NAMALWA (cell line): ENCODE measurements at regions not wholly inside any gene's neighbourhood (a gene's known extent, or its start where the extent isn't known, plus 50 kb on each side); places are given as distances from the start of the nearest gene placed in this dataset.

Experiments used
- DNase-seq: peaks from one replicate; pipeline ENCODE4 v3.0.0-alpha.2; 2015; ENCODE audit warnings: low spot score

GRCh38 chr17:72578817-72579470, 458.1 kb downstream of the SOX9 start:
- no peak for DNase-seq

DNA sequence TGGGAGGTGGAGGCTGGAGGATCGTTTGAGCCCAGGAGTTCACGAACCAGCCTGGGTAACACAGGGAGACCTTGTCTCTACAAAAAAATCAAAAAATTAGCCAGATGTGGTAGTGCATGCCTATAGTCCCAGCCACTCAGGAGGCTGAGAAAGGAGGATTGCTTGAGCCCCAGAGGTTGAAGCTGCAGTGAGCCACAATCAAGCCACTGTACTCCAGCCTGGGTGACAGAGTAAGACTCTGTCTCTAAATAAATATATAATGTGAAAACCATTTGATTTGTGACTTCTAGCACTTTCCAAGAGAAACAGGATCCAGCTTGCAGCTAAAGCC, 459.1 kb downstream of the SOX9 start:
- no peak for DNase-seq

DNA sequence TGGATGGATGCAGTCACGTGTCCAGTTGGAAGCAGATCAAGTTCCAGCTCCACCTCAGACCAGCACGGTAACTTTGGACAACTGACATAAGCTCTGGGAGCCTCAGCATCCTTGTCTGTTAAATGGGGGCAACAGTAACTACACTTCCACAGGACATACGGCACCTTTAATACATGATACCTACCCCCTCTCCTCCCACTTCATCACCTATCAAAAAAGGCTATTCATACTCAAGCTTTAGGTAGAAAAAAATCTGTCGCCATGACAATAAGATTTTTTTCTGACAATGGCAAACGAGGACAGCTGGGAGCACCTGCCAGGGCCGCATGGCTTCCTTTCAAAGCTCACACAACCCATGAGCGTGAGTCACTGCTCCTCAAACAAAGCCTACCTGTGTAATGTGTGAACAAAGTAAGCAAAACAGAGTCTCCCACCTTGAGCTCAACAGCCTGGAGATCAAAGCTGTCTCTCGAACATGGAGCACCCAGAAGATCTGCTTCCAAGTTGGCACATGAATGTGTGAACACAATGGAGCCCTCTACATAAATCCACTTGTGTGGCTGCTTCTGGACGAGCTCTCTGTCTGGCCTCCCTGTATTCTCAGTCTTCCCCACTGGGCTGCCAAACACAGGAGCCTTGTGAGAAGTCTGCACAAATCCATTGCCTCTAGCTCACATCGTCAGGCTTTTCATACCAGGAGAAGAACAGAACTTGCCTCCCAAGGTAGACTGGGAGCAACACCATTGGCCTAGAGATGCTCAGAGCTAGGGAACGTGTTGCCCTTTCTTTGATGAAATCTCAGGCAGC, 459.7 kb downstream of the SOX9 start:
- no peak for DNase-seq

DNA sequence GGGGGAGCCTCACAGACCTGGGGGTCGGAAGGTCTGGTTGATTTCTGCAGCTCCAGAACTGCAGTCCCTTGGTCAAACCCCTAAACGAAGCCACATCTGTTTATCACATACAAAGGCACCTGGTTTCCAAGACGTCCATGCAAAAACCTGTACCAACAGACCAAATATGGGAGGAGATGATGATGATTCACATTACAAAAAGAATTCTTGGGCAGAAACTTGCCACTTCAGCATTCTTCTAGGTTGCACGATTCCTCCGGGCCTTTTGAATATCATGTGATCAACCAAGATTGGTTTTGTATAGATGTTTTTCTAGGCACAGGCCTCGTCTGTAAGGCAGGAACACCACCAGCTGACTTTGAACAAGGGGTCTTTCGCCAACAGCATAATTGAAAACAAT, 466.3 kb downstream of the SOX9 start:
- no peak for DNase-seq

DNA sequence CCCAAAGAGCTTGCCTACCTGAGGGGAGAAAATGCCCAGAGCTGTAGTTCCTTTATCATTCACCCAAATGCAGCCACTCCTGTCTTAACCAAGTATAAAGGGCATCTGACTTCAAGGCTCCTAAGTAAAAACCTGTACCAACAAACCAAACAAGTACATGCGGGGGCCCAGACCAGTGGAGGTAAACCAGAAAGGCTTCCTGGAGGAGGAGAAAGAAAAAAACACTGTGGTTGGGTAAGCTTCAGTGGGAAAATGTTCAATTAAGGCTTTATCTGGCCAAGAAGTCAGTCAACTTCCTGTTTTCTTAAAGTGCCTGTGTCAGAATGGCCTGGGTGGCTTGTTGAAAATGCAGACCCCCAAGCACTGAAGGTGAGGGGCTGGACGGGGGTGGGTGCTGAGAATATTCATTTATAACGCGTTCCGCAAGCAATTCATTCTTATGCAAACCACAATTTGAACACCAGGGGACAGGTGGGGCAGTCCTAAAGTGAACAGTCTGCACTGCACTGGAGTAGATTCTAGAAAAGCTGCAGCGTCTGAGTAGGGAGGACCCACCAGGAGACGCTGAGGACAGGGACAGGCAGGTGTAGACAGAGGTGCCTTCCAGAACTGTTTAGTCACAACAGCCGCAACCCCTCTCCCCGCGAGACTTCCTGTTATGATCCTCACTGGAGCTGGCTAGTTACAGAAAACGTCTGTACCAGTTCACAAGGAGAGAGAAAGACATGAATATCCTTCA, 467.1 kb downstream of the SOX9 start:
- no peak for DNase-seq

GRCh38 chr17:72588561-72588960, 467.7 kb downstream of the SOX9 start:
- no peak for DNase-seq

- DNase-seq, result no peak
Measured at GRCh38 chr17:72588961-72589360, 468.1 kb downstream of the SOX9 start.

GRCh38 chr17:72590382-72590781, 469.6 kb downstream of the SOX9 start:
- no peak for DNase-seq

DNA sequence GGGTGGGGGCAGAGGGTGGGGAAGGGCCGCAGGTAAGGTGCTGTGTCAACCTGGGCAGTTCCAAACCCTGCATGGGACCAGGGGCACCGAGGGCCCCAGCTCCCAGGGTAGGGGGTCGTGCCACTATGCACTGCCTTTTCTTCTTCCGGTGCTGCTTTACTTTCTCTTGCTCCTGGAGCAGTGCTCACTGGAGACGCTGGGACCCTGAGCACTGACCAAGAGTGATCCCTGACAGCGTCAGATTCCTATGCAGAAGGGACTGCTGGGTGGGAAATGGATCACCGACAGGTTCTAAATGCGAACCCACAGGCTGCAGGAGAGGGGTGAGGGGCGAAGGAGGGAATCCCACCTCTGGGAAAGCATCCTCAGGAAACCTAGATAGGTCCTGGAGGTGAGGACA, 470.1 kb downstream of the SOX9 start:
- no peak for DNase-seq

DNA sequence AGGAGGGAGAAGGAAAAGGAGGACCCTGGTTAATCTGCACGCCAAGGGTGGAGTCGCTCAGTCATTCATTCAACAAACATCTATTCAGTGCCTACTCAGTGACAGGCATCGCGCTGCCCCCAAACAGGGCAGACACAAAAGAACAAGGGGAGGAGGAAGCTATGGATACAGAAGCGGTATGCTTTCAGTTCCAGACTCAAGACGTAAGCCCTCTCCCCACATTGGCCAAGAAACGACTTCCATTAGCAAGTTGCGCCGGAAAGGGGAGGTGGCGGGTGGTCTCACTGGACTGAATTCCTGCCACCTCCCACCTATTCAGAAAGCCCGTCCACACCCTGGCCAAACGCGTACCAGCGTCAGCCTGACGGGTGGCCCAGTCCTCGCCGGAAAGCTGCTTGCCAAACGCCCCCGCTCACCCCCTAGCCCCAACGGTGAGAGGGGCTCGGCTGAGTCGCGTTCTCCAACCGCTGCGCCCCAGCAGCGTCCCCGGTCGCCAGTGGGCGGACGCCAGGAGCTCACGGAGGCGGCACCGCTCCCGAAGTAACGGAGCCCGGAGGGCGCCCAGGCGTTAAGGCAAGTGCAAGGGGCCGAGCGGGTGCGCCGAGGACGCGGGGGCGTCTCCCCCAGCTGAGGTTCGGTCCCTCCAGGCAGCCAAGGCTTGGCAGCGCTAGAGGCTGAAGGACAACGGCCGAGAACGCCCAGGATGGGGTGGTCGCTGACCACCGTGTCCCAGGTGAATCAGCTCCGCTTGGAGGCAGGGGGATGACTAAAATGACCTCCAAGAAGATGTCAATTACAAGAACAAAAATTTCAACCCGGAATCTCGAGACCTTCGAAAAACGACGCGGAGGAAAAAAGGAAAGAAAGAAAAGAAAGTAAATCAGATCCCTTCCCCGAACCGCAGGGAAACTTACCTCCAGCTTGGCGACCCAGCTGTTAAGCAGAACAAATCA, 470.7 kb downstream of the SOX9 start:
- no peak for DNase-seq

DNA sequence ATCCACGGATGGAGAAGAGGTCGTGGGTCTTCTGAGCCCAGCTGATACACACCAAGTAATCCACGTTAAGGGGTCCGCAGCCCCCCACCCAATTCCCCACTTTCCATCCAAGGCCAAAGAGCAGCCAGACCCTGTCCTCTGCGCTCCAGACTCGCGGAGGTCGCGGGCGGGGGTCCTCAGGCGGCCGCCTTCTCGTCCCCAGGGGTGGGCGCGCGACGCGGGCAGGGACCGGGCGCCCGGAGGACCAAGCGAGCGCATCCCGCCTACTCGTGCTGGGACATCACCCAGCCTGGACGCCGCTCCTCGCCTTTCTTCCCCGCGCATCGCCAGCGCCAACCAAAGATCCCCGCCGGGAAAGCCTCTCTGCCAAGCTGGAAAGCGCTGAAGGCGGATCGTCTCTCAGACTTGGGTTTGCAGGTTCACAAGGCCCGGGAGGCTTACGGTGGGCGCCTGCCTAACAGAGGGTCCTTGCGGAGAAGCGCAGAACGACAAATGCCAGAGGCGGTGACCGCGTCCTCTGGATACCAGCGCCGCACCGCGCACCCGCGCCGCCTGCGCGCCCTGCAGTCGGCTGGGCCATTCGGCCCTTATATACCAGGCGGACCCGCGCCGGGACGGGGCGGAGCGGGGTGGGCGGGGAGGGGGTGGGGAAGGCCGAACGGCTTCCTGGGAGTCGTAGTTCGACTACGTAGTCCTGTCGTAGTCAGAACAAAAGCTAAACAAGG, 471.6 kb downstream of the SOX9 start:
- DNase-seq, result peak; percentile 3

DNA sequence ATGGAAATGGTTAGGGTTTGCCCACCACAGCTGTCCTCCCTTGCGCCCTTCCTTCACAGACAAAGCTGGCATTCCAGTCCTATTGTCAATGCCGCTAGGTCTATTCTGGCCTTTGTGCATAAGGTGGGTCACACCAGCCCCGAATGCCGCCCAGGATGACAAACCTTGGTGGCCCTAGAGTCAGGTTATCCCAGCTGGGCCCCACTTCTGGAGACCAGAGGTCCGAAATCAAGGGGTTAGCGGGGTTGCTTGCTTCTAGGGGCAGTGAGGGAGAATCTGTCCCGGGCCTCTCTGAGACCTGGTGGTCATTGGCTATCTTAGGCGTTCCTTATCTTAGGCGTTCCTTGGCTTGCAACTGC, 472.1 kb downstream of the SOX9 start:
- no peak for DNase-seq

DNA sequence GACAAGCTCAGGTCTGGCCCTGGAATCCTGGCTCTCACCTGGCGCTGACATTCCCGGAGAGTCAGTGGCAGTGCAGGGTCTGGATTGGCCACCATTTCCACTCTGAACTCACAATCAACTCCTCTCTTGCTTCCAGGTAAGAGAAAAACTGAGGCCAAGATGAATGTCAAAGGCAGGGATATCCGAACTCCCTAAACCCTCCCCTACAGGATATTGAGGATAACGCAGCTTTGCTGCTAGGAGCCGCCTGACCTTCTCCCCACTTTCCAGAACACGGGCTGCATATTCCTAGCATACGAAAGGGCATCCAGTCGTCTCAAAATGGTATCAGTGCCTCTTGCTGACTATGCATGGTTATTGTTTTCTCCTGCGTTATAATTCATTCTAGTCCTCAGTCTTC, 473.4 kb downstream of the SOX9 start:
- no peak for DNase-seq
